Spinal cord (tissue), 9 donors: ENCODE measurements at regions not wholly inside any gene's neighbourhood (a gene's known extent, or its start where the extent isn't known, plus 50 kb on each side); places are given as distances from the start of the nearest gene placed in this dataset.

Source experiments
- DNase-seq, 6 donors: peaks; one replicate each; pipeline versions ENCODE4 v3.0.0 to v3.0.0-alpha.2; 2013 to 2015; ENCODE audit warnings: low spot score in 6 of 6, low read depth in 4 of 6
- H3K27ac ChIP-seq: one replicate; pipeline ENCODE4 v1.5.1; 2013; ENCODE audit warnings: low read depth, low read length, control low read depth
- H3K27me3 ChIP-seq: one replicate; pipeline ENCODE4 v1.6.1; 2013; ENCODE audit warnings: low read length; ENCODE audit not compliant: control insufficient read depth, insufficient read depth
- H3K36me3 ChIP-seq: one replicate; pipeline ENCODE4 v1.6.1; 2013; ENCODE audit warnings: low read length; ENCODE audit not compliant: control insufficient read depth, insufficient read depth
- H3K4me1 ChIP-seq: one replicate; pipeline ENCODE4 v1.6.1; 2013; ENCODE audit warnings: low read length; ENCODE audit not compliant: control insufficient read depth, insufficient read depth
- H3K4me3 ChIP-seq: one replicate; pipeline ENCODE4 v1.5.1; 2013; ENCODE audit warnings: low read depth, low read length, control low read depth
- H3K9me3 ChIP-seq: one replicate; pipeline ENCODE4 v1.6.1; 2013; ENCODE audit warnings: low read length; ENCODE audit not compliant: control insufficient read depth, insufficient read depth
- WGBS: methylation state at CpG from one replicate; pipeline ENCODE4 v1.1.5; 2013; ENCODE audit warnings: missing lambda C conversion rate; ENCODE audit not compliant: insufficient coverage; 5-methylcytosine and 5-hydroxymethylcytosine counted together
- donor health status: healthy.

DNA sequence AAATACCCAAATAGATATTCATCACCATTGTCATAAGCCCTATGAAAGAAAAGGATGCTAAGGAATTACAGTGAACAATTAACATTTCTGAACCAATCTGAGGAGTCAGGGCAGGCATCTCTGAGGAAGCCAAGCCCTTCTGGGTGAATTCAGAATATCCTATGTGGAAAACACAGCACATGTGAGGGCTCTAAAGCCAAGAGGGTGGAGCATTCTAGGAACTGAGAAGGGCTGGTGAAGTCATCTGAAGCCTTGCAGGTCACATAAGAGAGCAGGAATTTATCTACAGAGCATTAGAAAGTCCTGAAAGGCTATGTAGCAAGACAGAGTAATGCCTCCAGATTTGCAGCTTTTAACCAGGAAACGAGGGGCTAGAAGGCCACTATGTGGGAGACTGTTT is 195.7 kb downstream of the SPATA18 start:
- no peak for DNase-seq
- Histone ChIP-seq H3K27ac (no peak overlapping the region), H3K9me3 (no peaks in the 10 kb centered on the region), H3K4me3 (no peak overlapping the region), H3K4me1 (no peaks in the 10 kb centered on the region), H3K27me3 (no peaks in the 10 kb centered on the region), H3K36me3 (no peaks in the 10 kb centered on the region)
- WGBS, result 76% methylated on average over 1 of the region's 1 CpG

DNA sequence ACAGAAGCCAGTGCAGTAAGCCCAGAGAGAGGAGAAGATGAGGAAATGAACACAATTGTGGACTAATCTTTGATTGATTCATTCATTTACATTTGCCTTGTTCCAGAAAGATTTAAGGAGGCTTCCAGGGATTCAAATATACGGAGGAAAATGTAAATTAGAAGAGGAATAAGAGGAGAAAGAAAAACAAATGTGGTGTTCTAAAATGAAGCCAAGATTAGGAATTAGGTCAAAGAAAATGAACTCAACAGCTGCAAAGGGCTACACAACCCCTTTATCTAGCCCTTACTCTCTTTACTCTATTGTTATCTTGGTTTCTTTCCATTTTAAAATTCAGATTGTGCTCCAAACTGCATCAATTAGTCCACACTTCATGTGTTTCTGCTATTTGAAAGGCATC is 196.8 kb downstream of the SPATA18 start:
- peak in 1 of 6 donors; percentile 18 for DNase-seq
- WGBS, result no CpG with 5 or more reads among the region's 1 CpG
- Histone ChIP-seq H3K4me1 (no peaks in the 10 kb centered on the region), H3K4me3 (no peak overlapping the region), H3K27ac (no peak overlapping the region), H3K27me3 (no peaks in the 10 kb centered on the region), H3K9me3 (no peaks in the 10 kb centered on the region), H3K36me3 (no peaks in the 10 kb centered on the region)

DNA sequence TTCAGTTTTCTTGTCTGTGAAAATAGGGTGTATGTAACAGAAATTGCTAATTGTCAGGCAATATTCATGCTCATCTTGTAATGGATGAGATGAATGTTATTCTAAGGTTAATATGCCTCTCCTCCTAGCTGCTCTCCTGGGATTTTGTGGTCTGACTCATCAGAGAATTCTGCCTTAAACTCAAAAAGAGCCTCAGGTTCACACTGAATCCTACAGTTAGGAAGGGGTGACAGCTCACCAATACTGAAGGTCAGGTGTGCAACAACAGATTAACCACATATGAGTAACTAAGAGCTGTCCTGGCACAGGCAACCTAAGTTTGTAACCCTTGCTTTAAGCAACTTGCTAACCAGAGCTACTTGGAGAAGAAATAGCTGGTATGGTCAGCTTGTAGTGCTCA is 197.7 kb downstream of the SPATA18 start:
- no peaks in the 10 kb centered on the region for H3K27me3 ChIP-seq
- DNase-seq, result no peak
- H3K9me3 ChIP-seq, result no peaks in the 10 kb centered on the region
- H3K27ac ChIP-seq, result no peak overlapping the region
- no peak overlapping the region for H3K4me3 ChIP-seq
- no peaks in the 10 kb centered on the region for H3K4me1 ChIP-seq
- no peaks in the 10 kb centered on the region for H3K36me3 ChIP-seq

DNA sequence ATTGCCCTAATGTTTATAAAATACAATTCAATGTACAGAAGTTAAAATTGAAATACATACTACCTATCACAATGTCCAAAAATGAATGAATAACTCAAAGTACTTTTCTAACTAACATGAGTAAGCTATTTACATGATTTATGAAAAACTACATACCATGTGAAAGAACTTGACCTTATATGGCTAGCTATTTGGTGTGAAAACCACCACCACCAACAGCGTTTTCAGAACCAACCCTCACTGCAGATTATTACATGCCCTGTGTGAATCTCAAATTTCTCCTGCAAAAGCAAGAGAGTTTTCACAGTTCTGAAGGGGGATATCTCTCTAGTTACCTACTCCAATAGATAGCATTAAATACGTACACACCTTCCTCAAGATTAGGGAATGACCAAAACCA is 198.5 kb downstream of the SPATA18 start:
- Histone ChIP-seq H3K4me3 (no peak overlapping the region), H3K4me1 (no peaks in the 10 kb centered on the region), H3K27me3 (no peaks in the 10 kb centered on the region), H3K9me3 (no peaks in the 10 kb centered on the region), H3K36me3 (no peaks in the 10 kb centered on the region), H3K27ac (peak overlapping the region; percentile 7)
- whole genome bisulfite sequencing, result no CpG with 5 or more reads among the region's 2 CpGs
- DNase-seq, result no peak

DNA sequence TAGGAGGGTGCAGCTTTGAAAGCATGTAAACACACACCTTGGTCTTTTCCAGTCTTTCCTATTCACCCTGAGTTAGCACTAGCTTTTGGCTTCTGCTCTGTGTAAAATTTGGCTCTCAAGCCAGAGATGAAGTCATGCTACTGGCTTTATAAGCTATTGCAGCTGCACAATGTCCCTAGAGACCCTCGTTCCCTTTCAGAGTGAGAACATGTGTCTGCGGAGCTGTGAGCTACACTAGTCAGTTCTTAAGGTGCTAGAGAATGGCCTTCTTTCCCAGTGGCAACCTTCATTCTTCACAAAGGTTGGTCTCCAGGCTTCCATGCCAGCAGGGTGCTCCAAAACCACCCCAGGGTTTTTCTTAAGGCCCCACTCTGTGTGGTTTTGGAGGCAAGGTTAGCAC is 199.1 kb downstream of the SPATA18 start:
- no peaks in the 10 kb centered on the region for H3K27me3 ChIP-seq
- no peak overlapping the region for H3K4me3 ChIP-seq
- H3K27ac ChIP-seq, result peak overlapping the region; percentile 7
- H3K36me3 ChIP-seq, result no peaks in the 10 kb centered on the region
- WGBS, result 0% methylated on average over 1 of the region's 2 CpGs
- H3K9me3 ChIP-seq, result no peaks in the 10 kb centered on the region
- peak in 3 of 6 donors; percentile 36 to 83 (median 80) for DNase-seq
- no peaks in the 10 kb centered on the region for H3K4me1 ChIP-seq

DNA sequence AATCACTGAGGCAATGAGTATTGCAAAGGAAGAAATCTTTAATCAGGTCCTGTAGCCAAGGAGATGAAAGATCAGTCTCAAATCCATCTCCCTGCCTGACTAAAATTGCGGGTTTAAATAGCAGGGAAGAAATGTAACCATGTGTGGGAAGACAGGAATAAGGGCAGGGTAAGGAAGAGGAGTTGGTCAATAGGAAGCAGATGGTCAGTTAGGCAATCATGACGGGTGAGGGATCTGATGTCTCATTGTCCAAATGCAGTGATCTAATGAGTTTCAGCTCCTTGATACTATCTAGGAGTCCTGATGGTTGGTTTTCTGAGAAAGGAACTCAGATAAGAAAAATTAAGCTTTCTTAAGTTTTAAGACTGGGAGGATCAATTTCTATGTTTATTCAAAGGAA is 200.8 kb downstream of the SPATA18 start:
- WGBS, result 95% methylated on average over 2 of the region's 2 CpGs
- Histone ChIP-seq H3K27ac (no peak overlapping the region), H3K4me3 (no peak overlapping the region), H3K4me1 (no peaks in the 10 kb centered on the region), H3K36me3 (no peaks in the 10 kb centered on the region), H3K9me3 (no peaks in the 10 kb centered on the region), H3K27me3 (no peaks in the 10 kb centered on the region)
- DNase-seq, result no peak

DNA sequence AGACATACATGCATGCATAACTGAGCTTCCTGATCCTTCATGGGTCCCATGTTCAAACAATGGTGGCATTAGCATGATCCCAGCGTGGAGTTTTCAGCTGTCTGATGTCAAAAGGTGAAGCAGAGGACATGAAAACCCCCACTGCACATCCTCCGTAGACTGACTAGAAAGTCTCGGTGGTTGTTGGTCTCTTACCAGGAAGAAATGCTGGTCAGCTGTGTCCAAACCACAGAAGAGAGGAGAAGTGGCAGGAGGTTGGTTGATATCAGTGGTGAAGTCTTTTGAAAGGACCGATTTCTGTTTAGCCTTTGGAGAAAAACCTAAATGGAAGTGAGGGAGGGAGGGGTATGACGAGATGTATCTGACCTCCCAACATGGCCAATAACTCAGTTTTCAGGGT is 201.9 kb downstream of the SPATA18 start:
- H3K9me3 ChIP-seq, result no peaks in the 10 kb centered on the region
- H3K4me3 ChIP-seq, result no peak overlapping the region
- DNase-seq, result no peak
- H3K27me3 ChIP-seq, result no peaks in the 10 kb centered on the region
- no peak overlapping the region for H3K27ac ChIP-seq
- no peaks in the 10 kb centered on the region for H3K36me3 ChIP-seq
- WGBS, result 95% methylated on average over 3 of the region's 5 CpGs
- H3K4me1 ChIP-seq, result no peaks in the 10 kb centered on the region

DNA sequence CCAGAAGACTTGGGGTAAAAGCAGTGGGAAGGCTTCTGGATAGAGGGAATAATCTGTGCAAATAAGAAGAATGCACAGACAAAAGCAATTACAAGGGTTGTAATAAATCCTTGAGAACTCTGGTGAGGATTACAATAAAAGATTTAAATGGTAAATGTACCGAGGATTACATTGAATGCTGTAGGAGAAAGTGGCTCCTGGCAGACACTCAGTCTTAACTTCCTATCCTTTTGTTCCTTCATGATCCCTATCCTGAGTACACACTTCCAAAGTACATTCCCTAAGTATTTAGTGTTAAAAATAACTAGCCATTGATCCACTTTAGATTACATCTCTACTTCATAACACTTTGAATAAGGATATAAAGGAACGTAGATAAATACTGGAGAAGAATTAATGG is 205.4 kb downstream of the SPATA18 start:
- H3K27me3 ChIP-seq, result no peaks in the 10 kb centered on the region
- H3K4me1 ChIP-seq, result no peaks in the 10 kb centered on the region
- DNase-seq, result no peak
- WGBS, result no CpG with 5 or more reads among the region's 2 CpGs
- H3K36me3 ChIP-seq, result no peaks in the 10 kb centered on the region
- H3K9me3 ChIP-seq, result no peaks in the 10 kb centered on the region
- H3K27ac ChIP-seq, result no peak overlapping the region
- no peak overlapping the region for H3K4me3 ChIP-seq

DNA sequence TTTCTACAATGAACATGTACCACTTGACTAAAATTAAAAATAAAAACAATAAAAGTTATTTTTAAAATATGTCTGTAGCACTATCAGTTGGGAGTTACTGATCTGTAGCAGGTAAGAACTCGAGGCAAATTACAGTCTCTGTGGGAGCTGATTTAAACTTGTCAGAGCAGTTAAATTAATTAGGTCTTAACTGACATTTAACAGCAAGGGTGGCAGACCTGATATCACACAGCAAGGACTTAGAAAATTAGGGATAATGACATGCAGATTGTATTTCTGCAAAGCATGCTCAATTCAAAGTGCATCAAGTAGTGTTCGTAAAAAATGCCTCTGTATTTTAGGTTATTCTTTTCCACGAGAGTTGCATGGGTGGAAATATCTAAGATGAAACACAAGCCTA is 208.9 kb downstream of the SPATA18 start:
- Histone ChIP-seq H3K4me3 (no peak overlapping the region), H3K4me1 (no peaks in the 10 kb centered on the region), H3K27ac (no peak overlapping the region), H3K36me3 (no peaks in the 10 kb centered on the region), H3K27me3 (no peaks in the 10 kb centered on the region), H3K9me3 (no peaks in the 10 kb centered on the region)
- peak in 1 of 6 donors; percentile 74 for DNase-seq
- WGBS, result 44% methylated on average over 1 of the region's 3 CpGs

DNA sequence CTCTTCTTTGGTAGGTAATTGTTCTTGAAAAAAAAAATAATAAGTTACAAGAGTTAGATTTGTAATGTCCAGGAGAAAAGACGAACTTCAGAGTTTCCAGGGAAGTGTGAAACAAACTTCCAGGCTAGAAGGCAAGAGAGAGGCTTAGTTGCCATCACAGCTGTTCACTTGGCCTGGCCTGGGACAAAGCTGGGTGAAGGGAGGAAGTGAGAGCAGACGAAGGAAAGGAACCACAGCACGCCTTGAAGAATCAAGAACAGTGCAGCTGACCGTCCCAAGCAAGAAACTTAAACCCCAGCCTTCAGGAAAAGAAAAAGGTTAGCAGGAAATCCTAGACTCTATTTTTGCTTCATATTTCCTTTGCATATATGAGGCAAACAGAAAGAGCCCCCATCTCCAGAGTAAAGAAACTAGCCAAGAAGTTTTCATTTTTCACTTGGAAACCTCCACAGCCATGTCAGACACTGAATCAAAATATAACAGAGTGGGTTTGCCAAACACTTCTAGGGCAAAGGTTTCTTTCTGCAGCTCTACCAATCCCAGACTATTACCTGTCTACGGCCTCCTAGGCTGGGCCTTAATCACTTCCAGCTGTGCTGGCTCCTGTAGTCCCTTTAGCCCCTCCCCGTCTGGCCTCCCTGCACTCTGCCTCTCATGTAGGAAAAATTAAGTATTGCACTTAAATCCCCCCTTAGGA is 209.6 kb downstream of the SPATA18 start:
- Histone ChIP-seq H3K4me1 (no peaks in the 10 kb centered on the region), H3K9me3 (no peaks in the 10 kb centered on the region), H3K27me3 (no peaks in the 10 kb centered on the region), H3K36me3 (no peaks in the 10 kb centered on the region), H3K4me3 (no peak overlapping the region), H3K27ac (peak overlapping the region; percentile 8)
- peak in 1 of 6 donors; percentile 44 for DNase-seq
- WGBS, result 57% methylated on average over 4 of the region's 6 CpGs
